Neural progenitor cell (in vitro differentiated cells): ENCODE measurements at regions not wholly inside any gene's neighbourhood (a gene's known extent, or its start where the extent isn't known, plus 50 kb on each side); places are given as distances from the start of the nearest gene placed in this dataset.
A peak's percentile ranks its signal among the peaks of the same experiment; 100 is the strongest.

ENCODE experiments used
- DNase-seq: peaks from one replicate; pipeline ENCODE4 v3.0.0-alpha.2; 2016; ENCODE audit warnings: low spot score
- H2AFZ ChIP-seq: fragments of 200-600 bp; sonication (generic); replicated peaks from 2 replicates; pipeline ENCODE4 v1.6.1; 2016; ENCODE audit warnings: antibody characterized with exemption
- H3F3A ChIP-seq: fragments of 200-600 bp; sonication (generic); 2 replicates; pipeline ENCODE4 v1.6.1; 2016; ENCODE audit warnings: antibody characterized with exemption, low read depth
- H3K27ac ChIP-seq: fragments of 200-600 bp; sonication (generic); 2 replicates; pipeline ENCODE4 v1.5.1; 2016; ENCODE audit warnings: mild to moderate bottlenecking
- H3K27me3 ChIP-seq: fragments of 200-600 bp; sonication (generic); 2 replicates; pipeline ENCODE4 v1.6.1; 2016; ENCODE audit warnings: mild to moderate bottlenecking, moderate library complexity
- H3K36me3 ChIP-seq: fragments of 200-600 bp; sonication (generic); 2 replicates; pipeline ENCODE4 v1.5.1; 2016
- H3K4me1 ChIP-seq: fragments of 200-600 bp; sonication (generic); 2 replicates; pipeline ENCODE4 v1.6.1; 2016; ENCODE audit warnings: mixed run types
- H3K4me2 ChIP-seq: fragments of 200-600 bp; sonication (generic); 2 replicates; pipeline ENCODE4 v1.6.1; 2016
- H3K4me3 ChIP-seq: fragments of 200-600 bp; sonication (generic); 2 replicates; pipeline ENCODE4 v1.5.1; 2016
- H3K79me2 ChIP-seq: fragments of 200-600 bp; sonication (generic); 2 replicates; pipeline ENCODE4 v1.6.1; 2016; ENCODE audit warnings: low read depth
- H3K9ac ChIP-seq: fragments of 200-600 bp; sonication (generic); 2 replicates; pipeline ENCODE4 v1.6.1; 2016
- H3K9me3 ChIP-seq: fragments of 200-600 bp; sonication (generic); 2 replicates; pipeline ENCODE4 v1.5.1; 2016; ENCODE audit warnings: low read depth
- H4K20me1 ChIP-seq: fragments of 200-600 bp; sonication (generic); 2 replicates; pipeline ENCODE4 v1.6.1; 2016; ENCODE audit warnings: low read depth
- H3K27ac Mint-ChIP-seq: 3 replicates; pipeline ENCODE4 v1.8.0; 2021; ENCODE audit warnings: mixed read lengths
- H3K27me3 Mint-ChIP-seq: 2 replicates; pipeline ENCODE4 v1.8.0; 2022; ENCODE audit warnings: low read depth, mild to moderate bottlenecking, inconsistent platforms, moderate library complexity, mixed read lengths; ENCODE audit not compliant: insufficient read depth
- H3K36me3 Mint-ChIP-seq: 3 replicates; pipeline ENCODE4 v1.8.0; 2021; ENCODE audit warnings: mixed read lengths
- H3K4me1 Mint-ChIP-seq: 3 replicates; pipeline ENCODE4 v1.8.0; 2021; ENCODE audit warnings: mixed read lengths
- H3K4me3 Mint-ChIP-seq: 3 replicates; pipeline ENCODE4 v1.8.0; 2021; ENCODE audit warnings: mild to moderate bottlenecking, moderate library complexity, mixed read lengths
- H3K9me3 Mint-ChIP-seq: 3 replicates; pipeline ENCODE4 v1.8.0; 2020; ENCODE audit warnings: mixed read lengths
- CTCF ChIP-seq: fragments of 200-600 bp; sonication (generic); IDR thresholded peaks from 2 replicates; pipeline ENCODE4 v1.5.1; 2017; ENCODE audit warnings: antibody characterized with exemption, mild to moderate bottlenecking
- EZH2 ChIP-seq: fragments of 200-600 bp; sonication (generic); IDR thresholded peaks from 2 replicates; pipeline ENCODE4 v1.6.1; 2017; ENCODE audit warnings: antibody characterized with exemption, mild to moderate bottlenecking, moderate library complexity
- EZH2phosphoT487 ChIP-seq: fragments of 200-600 bp; sonication (generic); IDR thresholded peaks from 2 replicates; pipeline ENCODE4 v1.6.1; 2017; ENCODE audit warnings: antibody characterized with exemption

GRCh38 chr14:43640718-43641267 lies 866.3 kb downstream of the FSCB start:
- no peak for DNase-seq
- Histone ChIP-seq H3K27ac (no peak overlapping the region), H3K9me3 (no peaks in the 10 kb centered on the region), H2AFZ (no peak overlapping the region), H4K20me1 (no peaks in the 10 kb centered on the region), H3F3A (no peaks in the 10 kb centered on the region), H3K4me1 (no peaks in the 10 kb centered on the region), H3K4me2 (no peak overlapping the region), H3K4me3 (no peak overlapping the region), H3K9ac (no peak overlapping the region), H3K36me3 (no peaks in the 10 kb centered on the region), H3K79me2 (no peaks in the 10 kb centered on the region), H3K27me3 (no peaks in the 10 kb centered on the region)
- no peaks in the 10 kb centered on the region for H3K4me1 Mint-ChIP-seq
- H3K36me3 Mint-ChIP-seq, result no peaks in the 10 kb centered on the region
- H3K27me3 Mint-ChIP-seq, result no peaks in the 10 kb centered on the region
- TF ChIP-seq EZH2 (no peak), EZH2phosphoT487 (no peak), CTCF (no peak)
- H3K27ac Mint-ChIP-seq, result no peak overlapping the region
- H3K4me3 Mint-ChIP-seq, result no peak overlapping the region
- no peaks in the 10 kb centered on the region for H3K9me3 Mint-ChIP-seq

DNA sequence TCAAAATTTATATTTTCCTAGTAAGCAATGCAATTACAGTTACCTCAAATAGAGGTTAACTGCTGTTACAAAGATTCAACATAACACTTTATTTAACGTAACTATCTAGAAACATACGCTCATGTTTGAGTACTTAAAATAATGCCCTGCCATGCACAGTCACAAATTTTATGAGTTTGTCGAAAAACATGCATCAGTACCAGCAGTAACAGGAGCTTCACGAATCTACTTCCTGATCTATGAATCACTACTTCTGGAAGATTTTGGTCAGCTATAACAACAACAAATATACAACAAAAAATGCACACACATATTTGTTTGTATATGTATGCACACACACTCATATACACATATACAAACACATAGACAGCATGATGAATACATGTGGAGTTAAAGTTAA lies 881.8 kb downstream of the FSCB start:
- no peak overlapping the region for H3K27ac Mint-ChIP-seq
- Histone ChIP-seq H3K4me3 (no peak overlapping the region), H3K4me2 (no peak overlapping the region), H3K9ac (no peak overlapping the region), H3K4me1 (no peaks in the 10 kb centered on the region), H3K36me3 (no peaks in the 10 kb centered on the region), H2AFZ (no peak overlapping the region), H3K27ac (no peak overlapping the region), H3K27me3 (no peaks in the 10 kb centered on the region), H3K79me2 (no peaks in the 10 kb centered on the region), H3K9me3 (no peaks in the 10 kb centered on the region), H3F3A (no peaks in the 10 kb centered on the region), H4K20me1 (no peaks in the 10 kb centered on the region)
- no peak overlapping the region for H3K4me3 Mint-ChIP-seq
- H3K36me3 Mint-ChIP-seq, result no peaks in the 10 kb centered on the region
- H3K27me3 Mint-ChIP-seq, result no peaks in the 10 kb centered on the region
- no peaks in the 10 kb centered on the region for H3K4me1 Mint-ChIP-seq
- no peak for DNase-seq
- no peaks in the 10 kb centered on the region for H3K9me3 Mint-ChIP-seq
- TF ChIP-seq EZH2phosphoT487 (no peak), EZH2 (no peak)

- Histone ChIP-seq H3K36me3 (no peaks in the 10 kb centered on the region), H3K27me3 (no peaks in the 10 kb centered on the region), H3K27ac (no peak overlapping the region), H3K9ac (no peak overlapping the region), H4K20me1 (no peaks in the 10 kb centered on the region), H3K79me2 (no peaks in the 10 kb centered on the region), H3K4me1 (no peaks in the 10 kb centered on the region), H3K4me3 (no peak overlapping the region), H3F3A (no peaks in the 10 kb centered on the region), H3K9me3 (no peaks in the 10 kb centered on the region), H3K4me2 (no peak overlapping the region), H2AFZ (no peak overlapping the region)
- Mint-ChIP-seq H3K27ac (no peak overlapping the region), H3K4me3 (no peak overlapping the region), H3K4me1 (no peaks in the 10 kb centered on the region), H3K36me3 (no peaks in the 10 kb centered on the region), H3K9me3 (no peaks in the 10 kb centered on the region), H3K27me3 (no peaks in the 10 kb centered on the region)
- DNase-seq, result no peak
- TF ChIP-seq CTCF (no peak), EZH2 (no peak), EZH2phosphoT487 (no peak)
Measured at GRCh38 chr14:43621282-43621681, 885.8 kb downstream of the FSCB start.

DNA sequence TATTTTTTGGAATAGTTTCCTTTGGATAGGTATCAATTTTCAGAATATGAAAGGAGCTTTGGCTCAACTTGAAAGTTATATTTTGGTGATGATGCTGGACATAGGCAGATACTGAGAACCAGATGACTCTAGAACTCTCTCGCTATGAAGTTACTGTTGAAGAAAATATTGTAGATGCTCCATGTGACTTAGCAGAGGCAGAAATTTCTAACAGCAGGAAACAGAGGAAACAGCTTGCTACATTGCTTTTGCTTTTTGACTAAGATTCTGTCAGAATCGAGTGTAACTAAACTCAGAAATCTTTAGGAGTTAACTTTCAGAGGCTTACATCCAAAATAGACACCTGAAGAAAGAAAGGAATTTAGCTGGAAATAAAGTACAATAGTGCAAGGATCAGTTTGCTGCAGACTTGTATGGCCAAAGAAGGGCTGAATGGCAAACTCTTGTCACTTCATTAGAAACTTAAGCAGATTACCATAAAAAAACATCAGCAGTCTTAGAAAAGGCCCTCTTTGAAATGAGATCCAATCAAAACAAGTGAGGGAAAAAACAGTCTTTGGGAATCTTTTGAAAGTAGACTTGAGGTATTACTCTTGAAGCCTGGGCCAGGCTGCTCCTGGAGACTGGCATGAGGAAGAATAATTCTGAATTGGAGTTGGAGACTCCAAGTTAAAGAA lies 911.8 kb downstream of the FSCB start:
- H3K9me3 ChIP-seq, result no peaks in the 10 kb centered on the region
- H3K9ac ChIP-seq, result no peak overlapping the region
- Mint-ChIP-seq H3K36me3 (no peaks in the 10 kb centered on the region), H3K27me3 (no peaks in the 10 kb centered on the region), H3K4me1 (peaks cover 3% of the 10 kb centered on the region), H3K9me3 (peaks cover 5% of the 10 kb centered on the region), H3K4me3 (no peak overlapping the region), H3K27ac (no peak overlapping the region)
- no peaks in the 10 kb centered on the region for H3K79me2 ChIP-seq
- peak overlapping the region; percentile 30 for H3K4me2 ChIP-seq
- H3K27me3 ChIP-seq, result no peaks in the 10 kb centered on the region
- no peak overlapping the region for H3K4me3 ChIP-seq
- no peaks in the 10 kb centered on the region for H3K36me3 ChIP-seq
- no peaks in the 10 kb centered on the region for H4K20me1 ChIP-seq
- H2AFZ ChIP-seq, result no peak overlapping the region
- no peak overlapping the region for H3K27ac ChIP-seq
- peak; percentile 53 for DNase-seq
- TF ChIP-seq CTCF (no peak), EZH2 (no peak), EZH2phosphoT487 (peak; percentile 59)
- H3F3A ChIP-seq, result no peaks in the 10 kb centered on the region
- H3K4me1 ChIP-seq, result peaks cover 13% of the 10 kb centered on the region
